ENCODE measurements at regions not wholly inside any gene's neighbourhood (a gene's known extent, or its start where the extent isn't known, plus 50 kb on each side); places are given as distances from the start of the nearest gene placed in this dataset.

- TF ChIP-seq, protein P1, sequence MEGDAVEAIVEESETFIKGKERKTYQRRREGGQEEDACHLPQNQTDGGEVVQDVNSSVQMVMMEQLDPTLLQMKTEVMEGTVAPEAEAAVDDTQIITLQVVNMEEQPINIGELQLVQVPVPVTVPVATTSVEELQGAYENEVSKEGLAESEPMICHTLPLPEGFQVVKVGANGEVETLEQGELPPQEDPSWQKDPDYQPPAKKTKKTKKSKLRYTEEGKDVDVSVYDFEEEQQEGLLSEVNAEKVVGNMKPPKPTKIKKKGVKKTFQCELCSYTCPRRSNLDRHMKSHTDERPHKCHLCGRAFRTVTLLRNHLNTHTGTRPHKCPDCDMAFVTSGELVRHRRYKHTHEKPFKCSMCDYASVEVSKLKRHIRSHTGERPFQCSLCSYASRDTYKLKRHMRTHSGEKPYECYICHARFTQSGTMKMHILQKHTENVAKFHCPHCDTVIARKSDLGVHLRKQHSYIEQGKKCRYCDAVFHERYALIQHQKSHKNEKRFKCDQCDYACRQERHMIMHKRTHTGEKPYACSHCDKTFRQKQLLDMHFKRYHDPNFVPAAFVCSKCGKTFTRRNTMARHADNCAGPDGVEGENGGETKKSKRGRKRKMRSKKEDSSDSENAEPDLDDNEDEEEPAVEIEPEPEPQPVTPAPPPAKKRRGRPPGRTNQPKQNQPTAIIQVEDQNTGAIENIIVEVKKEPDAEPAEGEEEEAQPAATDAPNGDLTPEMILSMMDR (IDR thresholded peaks at IDR 0.05; ENCODE audit: poor library complexity), result no peak
- no peak for TF ChIP-seq EZH2 (IDR thresholded peaks at IDR 0.05; ENCODE audit: borderline replicate concordance)
Measured at GRCh38 chr6:23608931-23609435, 517.0 kb upstream of the NRSN1 start.
